ENCODE measurements at regions not wholly inside any gene's neighbourhood (a gene's known extent, or its start where the extent isn't known, plus 50 kb on each side); places are given as distances from the start of the nearest gene placed in this dataset.

- TF ChIP-seq CTCF (IDR thresholded peaks at IDR 0.05; ENCODE audit: low read depth, low read length) (no peak), EZH2phosphoT487 (IDR thresholded peaks at IDR 0.05; ENCODE audit: low read depth) (no peak)
Observed at GRCh38 chr19:23832717-23833327, 74.1 kb upstream of the ZNF681 start.
